HG03520 (cell line): ENCODE measurements at regions not wholly inside any gene's neighbourhood (a gene's known extent, or its start where the extent isn't known, plus 50 kb on each side); places are given as distances from the start of the nearest gene placed in this dataset.
A peak's percentile ranks its signal among the peaks of the same experiment; 100 is the strongest.

ENCODE experiments used
- ATAC-seq: cut with Tn5 transposase; IDR thresholded peaks from one replicate; pipeline ENCODE4 v1.9.1; 2021; ENCODE audit warnings: mild to moderate bottlenecking, moderate library complexity; ENCODE audit not compliant: unreplicated experiment

DNA sequence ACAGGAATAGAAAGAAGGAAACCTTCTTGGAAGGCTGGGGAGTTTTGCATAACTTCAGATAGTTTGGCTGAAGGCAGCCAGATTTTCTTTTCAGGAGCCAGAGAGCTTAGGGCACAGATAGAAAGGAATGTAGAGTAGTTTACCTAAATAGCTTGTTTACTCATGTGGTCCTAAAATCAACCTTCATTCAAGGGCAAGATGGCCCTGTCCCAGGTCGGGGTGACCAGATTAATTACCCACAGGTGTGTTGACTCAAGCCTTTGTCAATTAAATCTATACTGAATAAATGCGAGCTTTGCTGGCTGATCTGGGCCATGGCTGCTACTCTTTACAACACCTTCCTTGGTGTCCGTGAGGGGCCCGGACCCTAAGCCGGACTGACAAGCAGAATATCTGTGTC, 792.0 kb upstream of the MAN1A1 start:
- no peak for ATAC-seq

- ATAC-seq, result no peak
These were observed 787.9 kb upstream of the MAN1A1 start for GRCh38 chr6:120137492-120137891.

DNA sequence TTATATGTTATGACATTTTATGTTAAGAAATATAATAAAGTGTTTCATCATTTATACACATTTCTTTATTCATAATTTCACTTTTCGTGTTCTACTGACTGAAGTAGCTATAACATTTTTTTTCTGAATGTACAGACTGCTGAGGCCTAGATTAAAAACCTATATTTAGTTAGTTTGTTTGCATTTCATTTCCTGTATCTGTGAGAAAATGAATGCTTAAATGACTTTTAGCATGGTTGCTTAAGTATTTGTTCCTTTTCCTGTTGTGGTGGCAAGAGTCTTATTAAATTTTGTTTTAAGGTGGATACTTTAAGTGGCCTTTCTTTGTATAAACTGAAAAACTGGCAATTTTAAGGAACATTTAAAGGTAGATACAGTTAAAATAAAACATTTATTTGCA, 779.7 kb upstream of the MAN1A1 start:
- no peak for ATAC-seq

- ATAC-seq, result no peak
These were observed 772.8 kb upstream of the MAN1A1 start for GRCh38 chr6:120122401-120122800.

GRCh38 chr6:120116343-120116742, 766.8 kb upstream of the MAN1A1 start:
- ATAC-seq, result no peak

- no peak for ATAC-seq
These were observed 763.4 kb upstream of the MAN1A1 start for GRCh38 chr6:120112980-120113379.

DNA sequence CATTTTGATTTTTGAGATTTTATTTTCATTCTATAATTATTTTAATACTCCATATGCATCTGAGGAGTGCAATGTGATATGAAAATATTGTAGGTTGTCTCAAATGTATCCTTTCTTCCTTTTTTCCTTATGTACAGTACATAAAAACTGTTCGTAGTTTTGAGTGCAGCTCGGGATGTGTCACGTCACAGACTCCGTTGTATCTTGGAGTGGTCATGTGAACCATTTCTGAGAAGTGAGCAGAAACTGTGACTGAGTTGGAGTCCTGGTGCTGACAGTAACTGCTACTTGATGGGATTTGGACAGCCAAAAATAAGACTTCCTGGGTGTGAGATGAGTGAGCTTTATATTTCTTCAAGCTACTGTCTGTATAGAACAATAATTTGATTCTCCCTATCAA, 761.4 kb upstream of the MAN1A1 start:
- ATAC-seq, result no peak

- no peak for ATAC-seq
These were observed 758.7 kb upstream of the MAN1A1 start for GRCh38 chr6:120108061-120108795.

GRCh38 chr6:120103618-120104017, 754.1 kb upstream of the MAN1A1 start:
- no peak for ATAC-seq

GRCh38 chr6:120096696-120097260, 747.2 kb upstream of the MAN1A1 start:
- ATAC-seq, result no peak

DNA sequence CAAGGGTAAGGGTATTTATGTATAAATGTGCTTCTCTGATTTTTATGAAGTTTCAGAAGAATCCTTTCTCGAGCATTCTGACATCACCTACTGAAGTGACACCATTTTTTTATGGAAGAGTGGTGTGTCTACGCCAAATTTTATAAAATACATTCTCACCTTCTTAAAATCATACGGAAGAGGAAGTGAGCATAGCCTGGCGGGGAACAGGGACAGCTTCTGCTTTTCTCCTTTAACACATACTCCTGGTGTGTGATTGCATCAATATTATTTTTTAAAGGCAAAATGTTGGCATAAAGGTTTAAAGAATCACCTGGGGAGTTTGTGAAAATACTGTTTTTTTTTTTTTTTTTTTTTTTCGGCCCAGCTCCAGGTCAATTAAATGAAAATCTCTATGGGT, 733.6 kb upstream of the MAN1A1 start:
- no peak for ATAC-seq

DNA sequence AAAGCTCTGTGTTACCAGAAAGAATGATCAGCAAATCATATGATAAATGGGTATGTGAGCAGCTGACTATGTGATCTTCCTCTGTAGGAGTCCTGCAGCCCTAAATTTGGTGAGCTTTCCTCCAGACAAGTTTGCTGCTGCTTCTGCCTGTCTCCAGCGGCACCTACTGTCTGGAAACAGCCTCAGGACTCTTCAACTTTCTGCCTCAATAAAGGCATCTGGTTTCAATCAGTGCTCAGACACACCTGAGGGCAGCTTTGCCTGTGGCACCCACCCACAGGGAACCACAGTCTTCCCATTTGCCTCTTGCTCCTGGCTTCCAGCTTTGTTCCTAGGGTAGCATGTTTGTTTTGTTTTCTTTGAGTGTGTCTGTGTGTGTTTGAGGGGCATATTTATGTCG, 727.9 kb upstream of the MAN1A1 start:
- no peak for ATAC-seq

DNA sequence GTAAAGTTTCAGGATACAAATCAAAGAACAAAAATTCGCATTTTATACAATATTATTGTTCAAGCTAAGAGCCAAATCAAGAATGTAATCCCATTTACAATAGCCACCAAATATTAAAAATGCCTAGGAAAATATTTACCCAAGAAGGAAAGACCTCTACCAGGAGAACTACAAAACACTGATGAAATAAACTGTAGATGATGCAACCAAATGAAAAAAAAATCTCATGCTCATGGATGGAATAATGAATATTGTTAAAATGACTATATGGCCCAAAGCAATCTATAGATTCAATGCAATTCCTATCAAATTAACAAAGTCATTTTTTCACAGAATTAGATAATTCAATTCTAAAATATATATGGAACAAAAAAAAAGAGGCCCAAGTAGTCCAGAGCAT, 708.8 kb upstream of the MAN1A1 start:
- no peak for ATAC-seq

GRCh38 chr6:120056085-120056484, 706.5 kb upstream of the MAN1A1 start:
- ATAC-seq, result peak; percentile 87

- ATAC-seq, result no peak
These were observed 705.5 kb upstream of the MAN1A1 start for GRCh38 chr6:120055071-120055470.

- no peak for ATAC-seq
These were observed 690.1 kb upstream of the MAN1A1 start for GRCh38 chr6:120039664-120040063.

DNA sequence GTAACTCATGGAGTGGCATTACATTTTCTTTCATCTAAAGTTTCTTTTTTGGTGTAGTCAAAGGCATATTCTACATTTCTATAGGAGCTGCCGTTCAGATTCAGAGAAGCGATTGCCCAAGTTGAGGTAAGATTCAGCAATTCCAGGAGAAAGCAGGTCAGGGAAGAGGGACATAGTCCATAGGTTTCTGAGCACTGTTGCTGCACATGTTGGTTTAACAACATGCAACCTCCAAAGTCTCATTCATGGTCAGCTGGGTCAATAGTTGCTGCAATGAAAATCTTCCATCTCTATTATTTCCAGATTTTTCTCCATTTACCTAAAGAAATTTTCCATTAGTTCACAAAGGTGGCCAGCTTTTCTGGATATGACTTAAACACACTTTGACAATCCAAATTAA, 682.3 kb upstream of the MAN1A1 start:
- no peak for ATAC-seq

DNA sequence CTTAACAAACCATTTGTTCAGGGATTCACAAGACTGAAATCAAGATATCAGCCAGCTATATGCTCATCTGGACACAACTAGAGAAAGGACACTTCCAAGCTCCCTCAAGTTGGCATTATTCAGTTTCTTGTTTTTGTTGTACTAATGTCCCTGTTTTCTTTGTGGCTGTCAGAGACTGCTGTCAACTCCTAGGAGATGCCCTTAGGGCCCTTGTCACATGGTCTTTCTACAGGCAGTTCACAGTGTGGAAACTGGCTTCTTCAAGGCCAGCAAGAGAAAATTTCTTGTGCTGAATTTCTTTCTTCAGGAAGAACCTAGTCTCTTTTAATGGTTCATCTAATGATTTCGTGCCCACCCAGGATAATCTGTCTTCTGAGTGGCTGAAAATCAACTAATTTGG, 677.2 kb upstream of the MAN1A1 start:
- ATAC-seq, result no peak

- no peak for ATAC-seq
These were observed 660.5 kb upstream of the MAN1A1 start for GRCh38 chr6:120010075-120010474.

DNA sequence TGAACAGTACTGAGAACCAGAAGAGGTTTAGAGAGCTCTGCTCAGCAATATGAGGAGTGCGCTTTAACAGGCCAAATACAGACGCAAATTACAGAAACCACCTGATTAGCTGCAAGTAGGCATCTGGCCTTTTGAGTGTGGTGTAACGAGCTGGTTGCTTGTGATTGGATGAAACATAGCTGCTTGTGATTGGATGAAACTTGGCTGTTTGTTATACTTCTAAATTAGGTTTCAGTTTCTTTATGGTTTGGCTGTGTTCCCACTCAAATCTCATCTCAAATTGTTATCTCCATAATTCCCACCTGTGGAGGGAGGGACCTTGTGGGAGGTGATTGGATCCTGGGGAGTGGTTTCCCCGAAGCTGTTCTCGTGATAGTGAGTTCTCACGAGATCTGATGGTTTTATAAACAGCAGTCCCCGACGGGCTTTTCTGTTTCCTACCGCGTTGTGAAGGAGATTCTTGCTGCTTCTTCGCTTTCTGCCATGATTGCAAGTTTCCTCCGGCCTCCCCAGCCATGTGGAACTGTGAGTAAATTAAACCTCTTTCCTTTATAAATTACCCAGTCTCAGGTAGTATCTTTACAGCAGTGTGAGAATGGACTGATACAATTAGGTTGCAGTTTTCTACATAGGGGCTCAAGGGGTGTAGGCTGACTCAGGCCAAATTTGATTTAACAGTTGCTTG, 655.9 kb upstream of the MAN1A1 start:
- ATAC-seq, result peak; percentile 69

DNA sequence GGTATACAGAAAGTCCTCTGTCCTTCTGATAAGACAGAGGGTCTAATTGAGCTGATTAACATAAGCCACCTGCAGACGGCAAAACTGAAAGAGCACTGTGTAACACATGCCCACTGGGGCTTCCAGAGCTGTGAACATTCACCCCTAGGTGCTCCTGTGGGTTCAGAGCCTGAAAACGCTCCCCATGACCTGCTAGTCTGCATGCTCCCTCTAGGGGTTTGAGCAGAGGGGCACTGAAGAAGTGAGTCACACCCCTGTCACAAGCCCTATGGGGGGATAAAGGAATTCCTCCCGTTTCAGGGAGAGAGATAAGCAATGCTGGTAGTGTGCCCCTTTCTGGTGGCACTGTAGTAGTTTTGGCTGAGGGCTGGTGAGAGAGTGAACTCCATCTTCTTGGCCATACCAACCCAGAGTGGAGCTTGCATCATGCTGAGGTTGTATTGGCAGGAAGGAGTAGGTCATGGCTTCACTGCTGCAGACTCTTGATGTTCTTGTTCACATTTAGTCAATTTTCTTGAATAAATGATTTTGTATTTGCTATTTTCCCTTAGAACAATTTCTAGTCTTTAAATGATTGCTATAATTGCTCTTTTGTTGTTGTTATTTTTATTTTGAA, 637.5 kb upstream of the MAN1A1 start:
- ATAC-seq, result peak; percentile 43
